Thyroid gland (tissue), 4 donors: ENCODE measurements at regions not wholly inside any gene's neighbourhood (a gene's known extent, or its start where the extent isn't known, plus 50 kb on each side); places are given as distances from the start of the nearest gene placed in this dataset.

Experiments
- CTCF ChIP-seq, 6 experiments: fragments of 200-600 bp in 3 of 6; fragments of 450-650 bp in 3 of 6; sonication (generic) in 3 of 6; IDR thresholded peaks; one replicate each; pipeline ENCODE4 v1.5.1; 2016 to 2019; ENCODE audit warnings: antibody characterized with exemption in 6 of 6, mild to moderate bottlenecking in 2 of 6, inconsistent platforms in 1 of 6, moderate library complexity in 1 of 6
- POLR2A ChIP-seq, 2 donors: fragments of 450-650 bp; IDR thresholded peaks; one replicate each; pipeline ENCODE4 v1.6.1; 2017; ENCODE audit warnings: antibody characterized with exemption in 2 of 2, mild to moderate bottlenecking in 2 of 2, moderate library complexity in 1 of 2

- TF ChIP-seq CTCF (IDR thresholded peaks at IDR 0.05), result no peak
- no peak for TF ChIP-seq POLR2A (IDR thresholded peaks at IDR 0.05)
Observed at GRCh38 chr1:38208716-38209632, 162.4 kb upstream of the POU3F1 start.
